ENCODE measurements at regions not wholly inside any gene's neighbourhood (a gene's known extent, or its start where the extent isn't known, plus 50 kb on each side); places are given as distances from the start of the nearest gene placed in this dataset.

- TF ChIP-seq CTCF (IDR thresholded peaks at IDR 0.05) (no peak), POLR2A (IDR thresholded peaks at IDR 0.05) (no peak)
Observed at GRCh38 chr6:55694148-55694547, 115.2 kb upstream of the HMGCLL1 start.
